A549 (cell line): ENCODE measurements at regions not wholly inside any gene's neighbourhood (a gene's known extent, or its start where the extent isn't known, plus 50 kb on each side); places are given as distances from the start of the nearest gene placed in this dataset.

Source experiments
- ATAC-seq, 2 experiments: fragments of 200-7000 bp in 1 of 2; fragments of >200 bp in 1 of 2; cut with Nextera tagmentation in 1 of 2; cut with Tn5 transposase in 1 of 2; 3 replicates each; pipeline versions ENCODE4 v1.8.0 to v1.9.1; 2018 to 2020; ENCODE audit warnings: mild to moderate bottlenecking in 1 of 2, moderate library complexity in 1 of 2
- CTCF ChIA-PET: fragments of 300-600 bp; sonication (Branson Sonifier 250); formaldehyde crosslinking; extraction: SDS; loops from one replicate; lab custom pipeline; 2021; ENCODE audit warnings: antibody characterized with exemption, inconsistent platforms; lab: Yijun Ruan, JAX
- POLR2A ChIA-PET: fragments of 350-600 bp; formaldehyde crosslinking; extraction: SDS; loops from one replicate; lab custom pipeline; 2021; ENCODE audit warnings: antibody characterized with exemption, inconsistent platforms; lab: Yijun Ruan, JAX
- DNase-seq, 2 experiments: peaks; one replicate each; pipeline versions ENCODE4 v3.0.0 to v3.0.0-alpha.2; 2011 to 2016; ENCODE audit warnings: low read depth in 1 of 2, low spot score in 1 of 2
- FAIRE-seq: peaks from 2 replicates; lab custom pipeline; 2011; peaks lifted over from hg19 to GRCh38; lab: Jason Lieb, UNC
- H3K27ac ChIP-seq, 2 experiments: fragments of >200 bp; sonication (Bioruptor Twin); formaldehyde crosslinking; 3 replicates each; pipeline ENCODE4 v1.5.1; 2016 to 2017
- H3K4me1 ChIP-seq: fragments of >200 bp; sonication (Bioruptor Twin); formaldehyde crosslinking; 3 replicates; pipeline ENCODE4 v1.6.1; 2016
- H3K4me2 ChIP-seq: fragments of >200 bp; sonication (Bioruptor Twin); formaldehyde crosslinking; 3 replicates; pipeline ENCODE4 v1.6.1; 2016
- H3K4me3 ChIP-seq: fragments of >200 bp; sonication (Bioruptor Twin); formaldehyde crosslinking; 3 replicates; pipeline ENCODE4 v1.5.1; 2016
- H3K9me3 ChIP-seq: fragments of >200 bp; sonication (Bioruptor Twin); formaldehyde crosslinking; 3 replicates; pipeline ENCODE4 v1.6.1; 2016
- BHLHE40 ChIP-seq: IDR thresholded peaks from 2 replicates; pipeline ENCODE4 v1.6.1; 2012; ENCODE audit warnings: low read depth, low read length, inconsistent platforms
- CEBPB ChIP-seq, 2 experiments: fragments of >200 bp in 1 of 2; sonication (Bioruptor Twin) in 1 of 2; formaldehyde crosslinking in 1 of 2; IDR thresholded peaks; 2 replicates each; pipeline ENCODE4 v1.6.1; 2012 to 2016
- EP300 ChIP-seq, 2 experiments: fragments of >200 bp; sonication (Bioruptor Twin); formaldehyde crosslinking; IDR thresholded peaks; 2 replicates in 1 of 2; 3 replicates in 1 of 2; pipeline ENCODE4 v1.6.1; 2016 to 2017
- FOSB ChIP-seq: fragments of 250-450 bp; sonication (Bioruptor Pico); IDR thresholded peaks from 2 replicates; pipeline ENCODE4 v1.5.0; 2020; ENCODE audit warnings: mild to moderate bottlenecking, moderate library complexity
- GATA3 ChIP-seq: IDR thresholded peaks from 2 replicates; pipeline ENCODE4 v1.6.1; 2012; ENCODE audit warnings: borderline replicate concordance
- HDAC2 ChIP-seq: fragments of 200-600 bp; sonication (generic); IDR thresholded peaks from 2 replicates; pipeline ENCODE4 v1.6.1; 2016
- HEYL ChIP-seq: fragments of 250-450 bp; sonication (Bioruptor Pico); IDR thresholded peaks from 2 replicates; pipeline ENCODE4 v1.8.0; 2021; ENCODE audit warnings: mild to moderate bottlenecking, moderate library complexity
- HOXA7 ChIP-seq: fragments of 250-450 bp; sonication (Bioruptor Pico); IDR thresholded peaks from 2 replicates; pipeline ENCODE4 v1.5.0; 2020; ENCODE audit warnings: mild to moderate bottlenecking, moderate library complexity
- HOXB13 ChIP-seq: fragments of 250-450 bp; sonication (Bioruptor Pico); IDR thresholded peaks from 2 replicates; pipeline ENCODE4 v1.5.0; 2020; ENCODE audit warnings: low read depth, mild to moderate bottlenecking, moderate library complexity
- HOXB5 ChIP-seq: fragments of 250-450 bp; sonication (Bioruptor Pico); IDR thresholded peaks from 2 replicates; pipeline ENCODE4 v1.5.0; 2020; ENCODE audit warnings: mild to moderate bottlenecking, moderate library complexity
- JUN ChIP-seq, 2 experiments: fragments of >200 bp; sonication (Bioruptor Twin); formaldehyde crosslinking; IDR thresholded peaks; 2 replicates in 1 of 2; 3 replicates in 1 of 2; pipeline ENCODE4 v1.6.1; 2016 to 2017
- KDM1A ChIP-seq: fragments of 200-600 bp; sonication (generic); IDR thresholded peaks from 2 replicates; pipeline ENCODE4 v1.6.1; 2016; ENCODE audit warnings: low read depth, mild to moderate bottlenecking
- KDM5A ChIP-seq: fragments of 200-600 bp; sonication (generic); IDR thresholded peaks from 2 replicates; pipeline ENCODE4 v1.6.1; 2016; ENCODE audit warnings: antibody characterized with exemption, mild to moderate bottlenecking
- MAFK ChIP-seq: fragments of 450-650 bp; IDR thresholded peaks from 2 replicates; pipeline ENCODE4 v1.6.1; 2014; ENCODE audit not compliant: partially characterized antibody
- NPAS2 ChIP-seq: fragments of 250-450 bp; sonication (Bioruptor Pico); IDR thresholded peaks from 2 replicates; pipeline ENCODE4 v1.8.0; 2022; ENCODE audit warnings: mild to moderate bottlenecking, moderate library complexity, borderline replicate concordance
- NR3C1 ChIP-seq: fragments of >200 bp; sonication (Bioruptor Twin); formaldehyde crosslinking; IDR thresholded peaks from 3 replicates; pipeline ENCODE4 v1.6.1; 2017
- PHF8 ChIP-seq: fragments of 200-600 bp; sonication (generic); IDR thresholded peaks from 2 replicates; pipeline ENCODE4 v1.6.1; 2016; ENCODE audit warnings: low read depth, mild to moderate bottlenecking, antibody characterized with exemption, moderate library complexity, borderline replicate concordance
- POLR2AphosphoS2 ChIP-seq: conservative IDR thresholded peaks from 2 replicates; pipeline ENCODE4 v1.6.1; 2012; ENCODE audit warnings: low read length, improper control_type of control experiment, inconsistent platforms
- RAD21 ChIP-seq, 2 experiments: fragments of >200 bp in 1 of 2; sonication (Bioruptor Twin) in 1 of 2; formaldehyde crosslinking in 1 of 2; IDR thresholded peaks in 1 of 2; conservative IDR thresholded peaks in 1 of 2; 2 replicates in 1 of 2; 3 replicates in 1 of 2; pipeline ENCODE4 v1.6.1; 2012 to 2018; ENCODE audit warnings: inconsistent platforms in 1 of 2
- RARB ChIP-seq: fragments of 250-450 bp; sonication (Bioruptor Pico); IDR thresholded peaks from 2 replicates; pipeline ENCODE4 v1.8.0; 2021; ENCODE audit warnings: mild to moderate bottlenecking, moderate library complexity
- RFX5 ChIP-seq: fragments of 450-650 bp; IDR thresholded peaks from 2 replicates; pipeline ENCODE4 v1.7.1; 2014; ENCODE audit warnings: antibody characterized with exemption, mild to moderate bottlenecking, moderate library complexity
- TP53 ChIP-seq: fragments of 250-450 bp; sonication (Bioruptor Pico); IDR thresholded peaks from 2 replicates; pipeline ENCODE4 v1.5.0; 2021; ENCODE audit warnings: mild to moderate bottlenecking, moderate library complexity
- WGBS: methylation state at CpG from one replicate; pipeline ENCODE4 v1.1.6; 2017; ENCODE audit errors: missing lambda C conversion rate; 5-methylcytosine and 5-hydroxymethylcytosine counted together
- TF ChIP-seq, protein P1 (sequence below): IDR thresholded peaks from 2 replicates; pipeline ENCODE4 v1.6.1; 2012; ENCODE audit warnings: low read depth, borderline replicate concordance
- TF ChIP-seq, protein P2 (sequence below): IDR thresholded peaks from 2 replicates; pipeline ENCODE4 v1.6.1; 2012
- TF ChIP-seq, protein P3 (sequence below): fragments of >200 bp; sonication (Bioruptor Twin); formaldehyde crosslinking; IDR thresholded peaks from 2 replicates; pipeline ENCODE4 v1.6.1; 2016

DNA sequence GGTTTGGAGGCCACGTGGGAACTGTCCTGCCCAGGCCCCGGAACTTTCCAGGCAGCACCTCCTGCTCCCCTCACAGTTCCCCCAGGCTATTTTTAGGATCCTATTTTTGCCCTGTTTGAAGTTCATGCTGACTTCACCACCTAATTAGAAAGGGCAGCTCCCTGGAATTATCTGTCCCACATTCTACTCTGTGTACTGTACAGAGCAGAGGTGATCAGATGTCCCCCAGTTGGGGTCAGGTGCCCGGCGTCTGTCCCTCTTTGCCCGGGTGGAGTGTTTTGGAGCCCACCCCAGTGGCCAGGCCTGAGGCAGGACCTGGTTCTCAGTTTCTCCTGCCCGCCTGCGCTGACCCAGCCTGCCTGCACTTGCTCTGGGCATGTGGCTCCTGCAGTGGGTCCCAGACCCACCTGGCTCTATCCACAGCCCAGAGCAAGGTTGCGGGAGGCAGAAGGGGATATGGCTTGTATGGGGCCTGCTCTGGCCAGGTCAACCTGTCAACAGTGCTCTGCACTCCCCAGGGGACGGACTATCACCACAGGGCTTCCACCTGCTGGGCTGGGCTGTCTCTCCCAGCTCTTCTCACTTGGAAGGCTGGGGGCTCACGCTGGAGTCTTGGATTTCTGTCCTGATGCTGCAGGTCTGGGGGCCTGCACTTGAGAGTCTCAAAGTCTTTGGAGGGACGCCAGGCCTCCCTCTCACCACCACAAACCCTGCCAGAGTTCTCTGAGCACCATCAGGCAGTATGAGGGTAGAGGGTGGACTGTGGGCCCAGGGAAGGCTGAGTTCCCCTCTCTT lies 268.3 kb downstream of the GADD45G start:
- no peaks in the 10 kb centered on the region for H3K9me3 ChIP-seq
- FAIRE-seq (no peak), DNase-seq (no peak), ATAC-seq (no peak)
- H3K4me2 ChIP-seq: no peak overlapping the region
- H3K27ac ChIP-seq: no peak overlapping the region
- 57% methylated on average over 8 of the region's 11 CpGs for WGBS
- no peaks in the 10 kb centered on the region for H3K4me1 ChIP-seq
- TF ChIP-seq HEYL (no peak), MAFK (no peak), CEBPB (IDR thresholded peaks at IDR 0.05) (no peak), HOXB5 (CRISPR knock-in tag) (no peak), FOSB (CRISPR knock-in tag) (no peak)
- TF ChIP-seq, protein P1, sequence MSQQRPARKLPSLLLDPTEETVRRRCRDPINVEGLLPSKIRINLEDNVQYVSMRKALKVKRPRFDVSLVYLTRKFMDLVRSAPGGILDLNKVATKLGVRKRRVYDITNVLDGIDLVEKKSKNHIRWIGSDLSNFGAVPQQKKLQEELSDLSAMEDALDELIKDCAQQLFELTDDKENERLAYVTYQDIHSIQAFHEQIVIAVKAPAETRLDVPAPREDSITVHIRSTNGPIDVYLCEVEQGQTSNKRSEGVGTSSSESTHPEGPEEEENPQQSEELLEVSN: no peak
- CTCF ChIA-PET: no interaction called here
- no peak overlapping the region for H3K4me3 ChIP-seq
- POLR2A ChIA-PET: no interaction called here

DNA sequence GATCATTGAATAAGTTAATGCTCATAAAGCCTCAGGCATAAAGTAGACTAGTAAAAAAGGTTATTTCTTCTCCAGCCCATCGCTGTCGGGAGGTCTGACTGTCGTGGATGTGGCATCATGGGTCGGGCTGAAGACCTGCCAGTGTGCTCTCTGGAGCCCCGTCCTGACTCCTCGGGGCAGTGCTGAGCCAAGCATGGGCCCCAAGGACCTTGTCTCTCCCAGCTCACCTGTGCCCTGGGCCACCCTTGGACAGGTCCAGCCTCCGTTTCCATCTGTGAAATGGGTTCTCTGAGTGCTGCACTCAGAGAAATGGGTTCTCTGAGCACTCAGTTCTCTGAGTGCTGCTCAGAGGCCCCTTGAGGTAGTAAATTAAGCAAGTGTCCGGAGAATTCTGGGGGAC lies 269.0 kb downstream of the GADD45G start:
- Histone ChIP-seq H3K4me3 (no peak overlapping the region), H3K4me2 (no peak overlapping the region), H3K4me1 (no peaks in the 10 kb centered on the region), H3K9me3 (no peaks in the 10 kb centered on the region), H3K27ac (no peak overlapping the region)
- CTCF ChIA-PET: no interaction called here
- FAIRE-seq: no peak
- POLR2A ChIA-PET: no interaction called here
- no peak for DNase-seq
- WGBS: 61% methylated on average over 8 of the region's 8 CpGs
- TF ChIP-seq HOXB13 (CRISPR knock-in tag) (no peak), RARB (no peak), JUN (IDR thresholded peaks at IDR 0.05) (no peak), NPAS2 (CRISPR knock-in tag) (no peak), KDM5A (no peak), GATA3 (no peak), HOXA7 (CRISPR knock-in tag) (no peak), PHF8 (no peak), RFX5 (no peak), RAD21 (conservative IDR thresholded peaks at IDR 0.05 in 1 of 2, IDR thresholded peaks at IDR 0.05 in 1 of 2) (no peak), BHLHE40 (no peak), CEBPB (IDR thresholded peaks at IDR 0.05) (no peak), TP53 (CRISPR knock-in tag) (no peak), POLR2AphosphoS2 (no peak), EP300 (IDR thresholded peaks at IDR 0.05) (no peak), NR3C1 (no peak), HDAC2 (no peak), KDM1A (no peak)
- TF ChIP-seq, protein P2, sequence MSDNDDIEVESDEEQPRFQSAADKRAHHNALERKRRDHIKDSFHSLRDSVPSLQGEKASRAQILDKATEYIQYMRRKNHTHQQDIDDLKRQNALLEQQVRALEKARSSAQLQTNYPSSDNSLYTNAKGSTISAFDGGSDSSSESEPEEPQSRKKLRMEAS: no peak
- TF ChIP-seq, protein P3, sequence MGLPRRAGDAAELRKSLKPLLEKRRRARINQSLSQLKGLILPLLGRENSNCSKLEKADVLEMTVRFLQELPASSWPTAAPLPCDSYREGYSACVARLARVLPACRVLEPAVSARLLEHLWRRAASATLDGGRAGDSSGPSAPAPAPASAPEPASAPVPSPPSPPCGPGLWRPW: no peak
- TF ChIP-seq, all 56 proteins: peak for 0
- ATAC-seq: no peak
